Loucy (cell line): ENCODE measurements at regions not wholly inside any gene's neighbourhood (a gene's known extent, or its start where the extent isn't known, plus 50 kb on each side); places are given as distances from the start of the nearest gene placed in this dataset.

ENCODE experiments used
- H2AFZ ChIP-seq: fragments of 200-600 bp; sonication (generic); 2 replicates; pipeline ENCODE4 v1.6.0; 2016; ENCODE audit warnings: antibody characterized with exemption, mild to moderate bottlenecking, low read length, moderate library complexity
- H3F3A ChIP-seq: fragments of 200-600 bp; 2 replicates; pipeline ENCODE4 v1.6.0; 2016; ENCODE audit warnings: antibody characterized with exemption, low read depth, mild to moderate bottlenecking
- H3K27me3 ChIP-seq: fragments of 200-600 bp; sonication (generic); 2 replicates; pipeline ENCODE4 v1.6.1; 2014; ENCODE audit warnings: low read length, mild to moderate bottlenecking; ENCODE audit not compliant: insufficient read depth, poor library complexity, severe bottlenecking
- H3K36me3 ChIP-seq: fragments of 200-600 bp; sonication (generic); 2 replicates; pipeline ENCODE4 v1.6.1; 2016; ENCODE audit warnings: low read length; ENCODE audit not compliant: insufficient read depth
- H3K4me1 ChIP-seq: fragments of 200-600 bp; sonication (generic); 2 replicates; pipeline ENCODE4 v1.5.1; 2014; ENCODE audit warnings: low read length, mild to moderate bottlenecking; ENCODE audit not compliant: insufficient read depth, poor library complexity, severe bottlenecking
- H3K4me2 ChIP-seq: fragments of 200-600 bp; sonication (generic); 2 replicates; pipeline ENCODE4 v1.6.0; 2014; ENCODE audit warnings: antibody characterized with exemption, low read length, low read depth, mild to moderate bottlenecking; ENCODE audit not compliant: poor library complexity, severe bottlenecking
- H3K4me3 ChIP-seq: fragments of 200-600 bp; sonication (generic); 2 replicates; pipeline ENCODE4 v1.5.1; 2014; ENCODE audit warnings: low read length, mild to moderate bottlenecking, mixed read lengths; ENCODE audit not compliant: poor library complexity, severe bottlenecking
- H3K79me2 ChIP-seq: fragments of 200-600 bp; sonication (generic); 2 replicates; pipeline ENCODE4 v1.6.1; 2014; ENCODE audit warnings: low read length; ENCODE audit not compliant: insufficient read depth
- H3K9ac ChIP-seq: fragments of 200-600 bp; sonication (generic); 2 replicates; pipeline ENCODE4 v1.6.0; 2014; ENCODE audit warnings: mild to moderate bottlenecking, low read depth, low read length, moderate library complexity; ENCODE audit not compliant: poor library complexity, severe bottlenecking
- H3K9me2 ChIP-seq: fragments of 200-600 bp; sonication (generic); replicated peaks from 2 replicates; pipeline ENCODE4 v1.6.1; 2016; ENCODE audit warnings: low read depth, low read length, mixed read lengths
- H3K9me3 ChIP-seq: fragments of 200-600 bp; sonication (generic); 2 replicates; pipeline ENCODE4 v1.6.1; 2014; ENCODE audit warnings: mild to moderate bottlenecking, antibody characterized with exemption, low read length, low read depth; ENCODE audit not compliant: insufficient read depth
- H4K20me1 ChIP-seq: fragments of 200-600 bp; sonication (generic); 2 replicates; pipeline ENCODE4 v1.6.0; 2014; ENCODE audit warnings: antibody characterized with exemption, low read length, mild to moderate bottlenecking; ENCODE audit not compliant: insufficient read depth, poor library complexity, severe bottlenecking
- EZH2phosphoT487 ChIP-seq: fragments of 200-600 bp; IDR thresholded peaks from 2 replicates; pipeline ENCODE4 v1.6.1; 2018; ENCODE audit warnings: antibody characterized with exemption, mild to moderate bottlenecking, moderate library complexity, borderline replicate concordance
- TF ChIP-seq, protein P1 (sequence below): fragments of 200-600 bp; sonication (generic); conservative IDR thresholded peaks from 2 replicates; pipeline ENCODE4 v1.5.1; 2014; ENCODE audit warnings: mild to moderate bottlenecking, antibody characterized with exemption, low read length

DNA sequence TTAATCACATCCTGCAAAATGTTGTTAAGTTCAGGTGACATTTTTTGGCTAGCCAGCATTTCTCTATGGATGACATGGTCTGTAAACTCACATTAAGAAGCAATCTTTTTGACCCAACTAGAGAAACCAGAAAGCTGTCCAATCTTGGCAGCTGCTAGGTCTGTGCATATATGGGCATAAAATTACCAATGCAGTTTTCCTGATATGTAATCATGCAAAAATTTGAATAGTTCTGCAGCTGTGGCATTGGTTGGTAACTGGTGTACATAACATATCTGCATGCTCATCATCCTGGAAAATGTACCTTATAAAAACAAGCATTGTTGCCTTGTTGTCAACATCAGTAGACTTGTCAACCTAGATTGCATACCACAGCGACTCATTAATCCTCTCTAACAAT lies 620.0 kb upstream of the LRFN5 start:
- Histone ChIP-seq H3K9me2 (no peaks in the 10 kb centered on the region), H4K20me1 (no peaks in the 10 kb centered on the region), H2AFZ (no peak overlapping the region), H3K4me2 (no peak overlapping the region), H3K9me3 (no peaks in the 10 kb centered on the region), H3K36me3 (no peaks in the 10 kb centered on the region), H3K4me1 (no peaks in the 10 kb centered on the region), H3F3A (no peaks in the 10 kb centered on the region), H3K9ac (no peak overlapping the region), H3K79me2 (no peaks in the 10 kb centered on the region), H3K4me3 (no peak overlapping the region), H3K27me3 (no peaks in the 10 kb centered on the region)
- TF ChIP-seq, protein P1, sequence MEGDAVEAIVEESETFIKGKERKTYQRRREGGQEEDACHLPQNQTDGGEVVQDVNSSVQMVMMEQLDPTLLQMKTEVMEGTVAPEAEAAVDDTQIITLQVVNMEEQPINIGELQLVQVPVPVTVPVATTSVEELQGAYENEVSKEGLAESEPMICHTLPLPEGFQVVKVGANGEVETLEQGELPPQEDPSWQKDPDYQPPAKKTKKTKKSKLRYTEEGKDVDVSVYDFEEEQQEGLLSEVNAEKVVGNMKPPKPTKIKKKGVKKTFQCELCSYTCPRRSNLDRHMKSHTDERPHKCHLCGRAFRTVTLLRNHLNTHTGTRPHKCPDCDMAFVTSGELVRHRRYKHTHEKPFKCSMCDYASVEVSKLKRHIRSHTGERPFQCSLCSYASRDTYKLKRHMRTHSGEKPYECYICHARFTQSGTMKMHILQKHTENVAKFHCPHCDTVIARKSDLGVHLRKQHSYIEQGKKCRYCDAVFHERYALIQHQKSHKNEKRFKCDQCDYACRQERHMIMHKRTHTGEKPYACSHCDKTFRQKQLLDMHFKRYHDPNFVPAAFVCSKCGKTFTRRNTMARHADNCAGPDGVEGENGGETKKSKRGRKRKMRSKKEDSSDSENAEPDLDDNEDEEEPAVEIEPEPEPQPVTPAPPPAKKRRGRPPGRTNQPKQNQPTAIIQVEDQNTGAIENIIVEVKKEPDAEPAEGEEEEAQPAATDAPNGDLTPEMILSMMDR, result no peak
- no peak for TF ChIP-seq EZH2phosphoT487

DNA sequence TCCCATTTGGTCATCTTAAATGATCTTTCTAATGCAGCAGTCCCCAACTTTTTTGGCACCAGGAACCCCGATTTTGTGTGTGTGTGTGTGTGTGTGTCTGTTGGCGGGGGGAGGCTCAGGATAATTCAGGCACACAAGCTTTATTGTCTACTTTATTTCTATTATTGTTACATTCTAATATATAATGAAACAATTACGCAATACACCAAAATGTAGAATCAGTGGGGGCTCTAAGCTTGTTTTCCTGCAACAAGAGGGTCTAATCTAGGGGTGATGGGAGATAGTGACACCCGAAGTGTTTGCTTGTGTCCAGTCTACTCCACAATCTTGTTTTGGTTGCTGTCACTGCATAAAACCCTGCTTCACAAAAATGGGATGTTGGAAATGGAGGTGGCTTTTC lies 621.1 kb upstream of the LRFN5 start:
- no peaks in the 10 kb centered on the region for H3K36me3 ChIP-seq
- no peaks in the 10 kb centered on the region for H3K79me2 ChIP-seq
- no peaks in the 10 kb centered on the region for H3K27me3 ChIP-seq
- no peak overlapping the region for H3K4me3 ChIP-seq
- H3K9me2 ChIP-seq, result no peaks in the 10 kb centered on the region
- no peak overlapping the region for H3K4me2 ChIP-seq
- no peaks in the 10 kb centered on the region for H3K4me1 ChIP-seq
- no peak for TF ChIP-seq EZH2phosphoT487
- TF ChIP-seq, protein P1, result no peak
- no peaks in the 10 kb centered on the region for H3K9me3 ChIP-seq
- no peaks in the 10 kb centered on the region for H4K20me1 ChIP-seq
- no peak overlapping the region for H2AFZ ChIP-seq
- no peak overlapping the region for H3K9ac ChIP-seq
- H3F3A ChIP-seq, result no peaks in the 10 kb centered on the region

DNA sequence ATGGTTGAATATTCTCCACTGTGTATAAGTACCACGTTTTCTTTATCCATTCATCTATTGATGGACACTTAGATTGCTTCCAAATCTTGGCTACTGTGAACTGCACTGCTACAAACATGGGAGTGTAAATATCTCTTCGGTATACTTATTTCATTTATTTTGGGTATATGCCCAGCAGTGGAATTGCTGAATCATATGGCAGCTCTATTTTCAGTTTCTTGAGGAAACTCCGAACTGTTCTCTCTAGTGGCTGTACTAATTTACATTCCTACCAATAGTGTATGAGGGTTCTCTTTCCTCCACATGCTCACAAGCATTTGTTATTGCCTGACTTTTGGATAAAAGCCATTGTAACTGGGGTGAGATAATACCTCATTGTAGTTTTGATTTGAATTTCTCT lies 623.1 kb upstream of the LRFN5 start:
- H3K9ac ChIP-seq, result no peak overlapping the region
- H3K4me2 ChIP-seq, result no peak overlapping the region
- H3K36me3 ChIP-seq, result no peaks in the 10 kb centered on the region
- H4K20me1 ChIP-seq, result no peaks in the 10 kb centered on the region
- no peaks in the 10 kb centered on the region for H3K9me3 ChIP-seq
- H2AFZ ChIP-seq, result no peak overlapping the region
- TF ChIP-seq, protein P1, result no peak
- TF ChIP-seq EZH2phosphoT487, result no peak
- no peaks in the 10 kb centered on the region for H3K9me2 ChIP-seq
- no peaks in the 10 kb centered on the region for H3K79me2 ChIP-seq
- no peaks in the 10 kb centered on the region for H3K27me3 ChIP-seq
- H3F3A ChIP-seq, result no peaks in the 10 kb centered on the region
- H3K4me3 ChIP-seq, result no peak overlapping the region
- H3K4me1 ChIP-seq, result no peaks in the 10 kb centered on the region
